Endothelial cell of umbilical vein (primary cell): ENCODE measurements at regions not wholly inside any gene's neighbourhood (a gene's known extent, or its start where the extent isn't known, plus 50 kb on each side); places are given as distances from the start of the nearest gene placed in this dataset. TPM values are rescaled to one million over a fixed set of nuclear protein-coding genes. Genes with fewer than 3 reads are reported as not detected.

Experiments used
- BruUV-seq: library from RNA; stranded (reverse); fragments of 400-500 nt; replicated peaks from 2 replicates; lab custom pipeline; 2021; lab: Mats Ljungman, UMichigan
- CTCF ChIA-PET: fragments of 300-600, 350-600 bp; sonication (Branson Sonifier 250); formaldehyde crosslinking; loops from one replicate; lab custom pipeline; 2021; ENCODE audit warnings: antibody characterized with exemption, inconsistent platforms; lab: Charles Lee
- POLR2A ChIA-PET: fragments of 300-600, 350-600 bp; sonication (Branson Sonifier 250); formaldehyde crosslinking; loops from one replicate; lab custom pipeline; 2021; ENCODE audit warnings: antibody characterized with exemption, inconsistent platforms; lab: Charles Lee
- DNase-seq: peaks from one replicate; pipeline ENCODE4 v3.0.0-alpha.2; 2011; ENCODE audit warnings: low read depth, low spot score
- FAIRE-seq: peaks from 2 replicates; lab custom pipeline; 2011; peaks lifted over from hg19 to GRCh38; lab: Jason Lieb, UNC
- H2AFZ ChIP-seq: 2 replicates; pipeline ENCODE4 v1.6.0; 2012; ENCODE audit warnings: low read depth, low read length, control low read depth, inconsistent platforms
- H3K27ac ChIP-seq: 2 replicates; pipeline ENCODE4 v1.5.1; 2011; ENCODE audit warnings: low read depth, mild to moderate bottlenecking, control low read depth, low read length, moderate library complexity; ENCODE audit not compliant: insufficient read depth
- H3K27me3 ChIP-seq, 2 experiments: 2 replicates each; pipeline versions ENCODE4 v1.6.0 to v1.6.1; 2011; ENCODE audit warnings: low read length in 2 of 2, mixed read lengths in 1 of 2; ENCODE audit not compliant: control insufficient read depth in 2 of 2, insufficient read depth in 2 of 2
- H3K36me3 ChIP-seq, 2 experiments: 2 replicates in 1 of 2; 3 replicates in 1 of 2; pipeline ENCODE4 v1.5.1; 2011; ENCODE audit warnings: low read length in 2 of 2, mild to moderate bottlenecking in 1 of 2, moderate library complexity in 1 of 2; ENCODE audit not compliant: control insufficient read depth in 2 of 2, insufficient read depth in 2 of 2; ENCODE audit errors: extremely low read depth in 1 of 2
- H3K4me1 ChIP-seq: 3 replicates; pipeline ENCODE4 v1.5.1; 2011; ENCODE audit warnings: mild to moderate bottlenecking, low read length; ENCODE audit not compliant: control insufficient read depth, insufficient read depth; ENCODE audit errors: extremely low read depth
- H3K4me2 ChIP-seq: 2 replicates; pipeline ENCODE4 v1.6.1; 2011; ENCODE audit warnings: low read length, control low read depth, mixed read lengths; ENCODE audit not compliant: insufficient read depth
- H3K4me3 ChIP-seq, 3 experiments: fragments of 200-600 bp in 1 of 3; sonication (generic), shearing (Covaris generic) in 1 of 3; replicated peaks in 1 of 3; 2 replicates each; pipeline ENCODE4 v1.5.1; 2011 to 2016; ENCODE audit warnings: control low read depth in 3 of 3, low read length in 3 of 3, mild to moderate bottlenecking in 2 of 3, inconsistent platforms in 1 of 3, low read depth in 1 of 3, moderate library complexity in 1 of 3; ENCODE audit not compliant: insufficient read depth in 1 of 3
- H3K79me2 ChIP-seq: 2 replicates; pipeline ENCODE4 v1.6.0; 2012; ENCODE audit warnings: low read length, inconsistent platforms; ENCODE audit not compliant: control insufficient read depth, insufficient read depth
- H3K9ac ChIP-seq: replicated peaks from 2 replicates; pipeline ENCODE3; 2011; ENCODE audit warnings: low read length, control low read depth; ENCODE audit not compliant: insufficient read depth; ENCODE audit errors: extremely low read depth
- H3K9me1 ChIP-seq: replicated peaks from 3 replicates; pipeline ENCODE4 v1.6.0; 2011; ENCODE audit warnings: mild to moderate bottlenecking, low read length; ENCODE audit not compliant: control insufficient read depth, insufficient read depth; ENCODE audit errors: extremely low read depth
- H3K9me3 ChIP-seq: replicated peaks from 2 replicates; pipeline ENCODE4 v1.5.1; 2012; ENCODE audit warnings: low read length, inconsistent platforms; ENCODE audit not compliant: control insufficient read depth, insufficient read depth
- H4K20me1 ChIP-seq: replicated peaks from 2 replicates; pipeline ENCODE3; 2011; ENCODE audit warnings: mild to moderate bottlenecking, low read length; ENCODE audit not compliant: control insufficient read depth, insufficient read depth; ENCODE audit errors: extremely low read depth
- CTCF ChIP-seq, 2 donors: IDR thresholded peaks; 1 replicate in 1 of 2; 2 replicates in 1 of 2; pipeline ENCODE4 v1.5.1; 2011; ENCODE audit warnings: low read length in 2 of 2, mild to moderate bottlenecking in 2 of 2, moderate library complexity in 2 of 2, control low read depth in 1 of 2, inconsistent platforms in 1 of 2, low read depth in 1 of 2; ENCODE audit not compliant: insufficient read depth in 1 of 2; ENCODE audit errors: extremely low read depth in 1 of 2
- EZH2 ChIP-seq: IDR thresholded peaks from 2 replicates; pipeline ENCODE4 v1.6.1; 2012; ENCODE audit warnings: borderline replicate concordance, low read depth, mild to moderate bottlenecking, moderate library complexity, low read length, inconsistent platforms; ENCODE audit not compliant: severe bottlenecking
- FOS ChIP-seq: IDR thresholded peaks from 2 replicates; pipeline ENCODE4 v1.6.1; 2011; ENCODE audit warnings: mild to moderate bottlenecking, low read length, moderate library complexity, borderline replicate concordance; ENCODE audit not compliant: insufficient read depth
- GATA2 ChIP-seq: IDR thresholded peaks from 2 replicates; pipeline ENCODE4 v1.7.0; 2011; ENCODE audit warnings: low read depth, mild to moderate bottlenecking, moderate library complexity, mixed read lengths, low read length; ENCODE audit not compliant: insufficient read length, insufficient read depth
- JUN ChIP-seq: IDR thresholded peaks from 2 replicates; pipeline ENCODE4 v1.6.1; 2011; ENCODE audit warnings: borderline replicate concordance, low read depth; ENCODE audit not compliant: insufficient read length, insufficient read depth
- MAX ChIP-seq: IDR thresholded peaks from 2 replicates; pipeline ENCODE4 v1.6.1; 2011; ENCODE audit not compliant: insufficient read depth, insufficient read length
- MYC ChIP-seq: IDR thresholded peaks from one replicate; pipeline ENCODE4 v1.6.1; 2011; ENCODE audit warnings: mild to moderate bottlenecking, low read depth, low read length
- POLR2A ChIP-seq: IDR thresholded peaks from 2 replicates; pipeline ENCODE4 v1.6.1; 2012; ENCODE audit warnings: low read depth, mild to moderate bottlenecking, control low read depth, low read length
- POLR2AphosphoS5 ChIP-seq: IDR thresholded peaks from 2 replicates; pipeline ENCODE4 v1.6.1; 2012; ENCODE audit warnings: low read depth, mild to moderate bottlenecking, control low read depth, low read length, moderate library complexity; ENCODE audit not compliant: insufficient read depth
- dilution Hi-C: fragments of 300-500 bp; cut with MboI; formaldehyde crosslinking; loops from one replicate; pipeline ENCODE4 v1.15.0; 2019; ENCODE audit warnings: low sequenced_read_pairs; ENCODE audit not compliant: extremely low pct_ligation_motif_present
- intact Hi-C: fragments of 100-400 bp; cut with micrococcal nuclease; formaldehyde crosslinking; loops from one replicate; pipeline ENCODE4 v1.10.0; 2022
- small RNA-seq: library from RNA; depleted of rRNA; stranded (forward); fragments of <200 nt; gene quantifications from one replicate; pipeline ENCODE3, GENCODE V24; 2012; ENCODE audit warnings: low replicate concordance, low read depth; ENCODE audit not compliant: insufficient read depth, insufficient read length

GRCh38 chrX:74670028-74670427 is 55.6 kb upstream of the RLIM start:
- Histone ChIP-seq H3K27me3 (no peaks in the 10 kb centered on the region), H3K27ac (no peak overlapping the region), H3K36me3 (no peaks in the 10 kb centered on the region), H3K9me1 (no peaks in the 10 kb centered on the region), H3K9ac (no peak overlapping the region), H3K9me3 (no peaks in the 10 kb centered on the region), H2AFZ (no peak overlapping the region), H3K4me3 (no peak overlapping the region), H3K79me2 (no peaks in the 10 kb centered on the region), H4K20me1 (no peaks in the 10 kb centered on the region), H3K4me1 (no peaks in the 10 kb centered on the region), H3K4me2 (no peak overlapping the region)
- CTCF ChIA-PET, result no interaction called here
- dilution Hi-C loops (no loop called here), intact Hi-C loops (no loop called here)
- DNase-seq, result no peak
- BruUV-seq, result no TSS peak
- TF ChIP-seq GATA2, result no peak
- TF ChIP-seq MAX, result no peak
- no peak for TF ChIP-seq FOS
- TF ChIP-seq EZH2, result no peak
- no peak for TF ChIP-seq JUN
- TF ChIP-seq CTCF (IDR thresholded peaks at IDR 0.05; ENCODE audit: extremely low read depth in 1 of 2, insufficient read depth in 1 of 2, low read depth in 1 of 2, low read length in 2 of 2), result no peak
- TF ChIP-seq POLR2AphosphoS5, result no peak
- TF ChIP-seq POLR2A, result no peak
- TF ChIP-seq MYC, result no peak
- POLR2A ChIA-PET, result no interaction called here
- FAIRE-seq, result peak; percentile 48

Small RNAs in the stretch of these regions (small RNA-seq; reads per million reads assigned to genes)
- not detected for gene RNU6-330P
